ENCODE measurements at regions not wholly inside any gene's neighbourhood (a gene's known extent, or its start where the extent isn't known, plus 50 kb on each side); places are given as distances from the start of the nearest gene placed in this dataset.
A peak's percentile ranks its signal among the peaks of the same experiment; 100 is the strongest.

DNA sequence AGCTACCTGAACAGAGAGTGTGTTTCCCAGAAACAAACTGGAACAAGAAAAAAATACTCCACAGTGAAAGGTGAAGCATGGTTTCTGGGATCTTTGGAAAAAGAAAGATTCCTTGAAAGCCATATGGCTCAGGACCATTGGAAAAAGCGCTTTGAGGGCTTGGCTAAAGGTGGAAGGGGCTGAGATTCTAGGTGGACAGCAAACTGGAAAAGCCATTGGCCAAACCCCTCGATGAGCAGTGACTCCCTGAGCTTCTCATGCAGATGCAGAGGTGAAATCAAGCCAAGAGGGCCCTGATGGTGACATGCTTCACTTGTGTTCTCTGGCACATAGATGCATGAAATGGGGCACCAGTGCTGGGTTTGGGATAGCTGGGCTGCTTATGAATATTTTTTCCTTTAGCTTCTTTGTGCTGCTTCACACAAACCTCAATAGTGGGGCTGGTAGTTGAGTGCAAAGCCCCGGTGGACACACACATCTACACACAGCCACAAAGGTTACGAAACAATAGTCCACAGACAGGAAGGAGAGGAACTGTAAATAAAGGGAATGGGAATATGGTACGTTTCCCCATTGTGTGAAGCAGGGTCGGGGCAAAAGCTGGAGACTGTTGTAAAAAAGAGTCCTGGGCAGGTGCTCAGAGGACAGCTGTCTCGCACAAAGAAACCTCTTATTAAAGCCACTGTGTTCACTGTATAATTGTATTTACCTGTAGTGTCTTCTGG, 117.8 kb downstream of the FOXA2 start:
- no peak for DNase-seq
- no peak for TF ChIP-seq CTCF (IDR thresholded peaks at IDR 0.05)
- H3K4me3 ChIP-seq: no peak overlapping the region
- H3K9me3 ChIP-seq: no peaks in the 10 kb centered on the region
- no peaks in the 10 kb centered on the region for H3K27me3 ChIP-seq
- no peaks in the 10 kb centered on the region for H3K36me3 ChIP-seq
- H3K27ac ChIP-seq: no peak overlapping the region
- no peaks in the 10 kb centered on the region for H3K4me1 ChIP-seq
- no peak for ATAC-seq
- intact Hi-C loops (cut with DNase I): no loop called here

GRCh38 chr20:22465622-22466446, 118.5 kb downstream of the FOXA2 start:
- no peak for ATAC-seq
- Histone ChIP-seq H3K4me1 (no peaks in the 10 kb centered on the region), H3K9me3 (no peaks in the 10 kb centered on the region), H3K27ac (no peak overlapping the region), H3K4me3 (no peak overlapping the region), H3K36me3 (no peaks in the 10 kb centered on the region), H3K27me3 (no peaks in the 10 kb centered on the region)
- intact Hi-C loops (cut with DNase I): no loop called here
- TF ChIP-seq CTCF (IDR thresholded peaks at IDR 0.05): no peak
- no peak for DNase-seq

- Histone ChIP-seq H3K27me3 (peaks cover 0 to 4% of the 10 kb centered on the region in 2 donors), H3K4me1 (no peaks in the 10 kb centered on the region), H3K27ac (no peak overlapping the region), H3K9me3 (no peaks in the 10 kb centered on the region), H3K36me3 (no peaks in the 10 kb centered on the region), H3K4me3 (no peak overlapping the region)
- ATAC-seq (no peak), DNase-seq (no peak)
- intact Hi-C loops (cut with DNase I): no loop called here
- no peak for TF ChIP-seq CTCF (IDR thresholded peaks at IDR 0.05)
These were observed 119.9 kb downstream of the FOXA2 start for GRCh38 chr20:22464312-22465003.

- Histone ChIP-seq H3K27ac (no peak overlapping the region), H3K27me3 (peaks cover 0 to 4% of the 10 kb centered on the region in 2 donors), H3K4me1 (no peaks in the 10 kb centered on the region), H3K36me3 (no peaks in the 10 kb centered on the region), H3K9me3 (no peaks in the 10 kb centered on the region), H3K4me3 (no peak overlapping the region)
- no peak for TF ChIP-seq CTCF (IDR thresholded peaks at IDR 0.05)
- intact Hi-C loops (cut with DNase I): no loop called here
- DNase-seq (no peak), ATAC-seq (peak; percentile 68)
These were observed 121.1 kb downstream of the FOXA2 start for GRCh38 chr20:22462975-22463914.

Data from left lung (tissue), 4 donors.